ENCODE measurements at regions not wholly inside any gene's neighbourhood (a gene's known extent, or its start where the extent isn't known, plus 50 kb on each side); places are given as distances from the start of the nearest gene placed in this dataset.

DNA sequence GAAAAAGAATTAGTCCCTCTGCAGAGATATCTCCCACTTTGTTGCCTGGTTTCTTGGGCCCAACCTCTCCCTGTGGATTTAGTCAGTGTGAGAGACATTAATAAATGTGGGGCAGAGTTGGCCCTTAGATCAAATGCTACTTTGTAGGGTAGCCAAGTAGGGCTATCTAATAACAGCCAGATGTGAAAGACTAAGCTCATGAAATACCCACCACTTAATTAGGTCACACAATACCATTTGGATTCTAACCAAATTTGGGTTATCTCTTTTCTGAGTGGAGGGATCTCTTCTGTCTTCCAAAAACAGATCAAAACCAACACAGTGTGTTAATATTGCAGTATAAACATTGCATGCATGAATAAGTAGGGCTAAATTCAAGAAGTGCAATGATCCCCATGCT lies 626.8 kb upstream of the ZEB2 start:
- Mint-ChIP-seq H3K36me3 (ENCODE audit: low read depth, unreplicated experiment) (no peaks in the 10 kb centered on the region), H3K4me3 (ENCODE audit: unreplicated experiment) (no peak overlapping the region), H3K27ac (ENCODE audit: unreplicated experiment) (no peak overlapping the region), H3K9me3 (ENCODE audit: unreplicated experiment) (no peaks in the 10 kb centered on the region), H3K4me1 (ENCODE audit: low read depth, unreplicated experiment) (no peaks in the 10 kb centered on the region), H3K27me3 (ENCODE audit: low read depth, unreplicated experiment) (no peaks in the 10 kb centered on the region)
- Histone ChIP-seq H3K79me2 (ENCODE audit: insufficient read depth, low read length) (no peaks in the 10 kb centered on the region), H3K36me3 (ENCODE audit: insufficient read depth, low read length) (no peaks in the 10 kb centered on the region), H3K4me3 (ENCODE audit: insufficient read depth, low read depth, low read length) (no peak overlapping the region), H3K27ac (ENCODE audit: low read depth, low read length) (no peak overlapping the region), H2AFZ (ENCODE audit: low read depth, low read length) (no peak overlapping the region), H4K20me1 (ENCODE audit: insufficient read depth, low read length) (no peaks in the 10 kb centered on the region), H3K27me3 (ENCODE audit: insufficient read depth, low read length) (no peaks in the 10 kb centered on the region), H3K9ac (ENCODE audit: low read length) (no peak overlapping the region), H3K4me1 (ENCODE audit: insufficient read depth, low read length) (no peaks in the 10 kb centered on the region), H3K4me2 (ENCODE audit: low read length) (no peak overlapping the region), H3K9me3 (ENCODE audit: insufficient read depth, low read depth, low read length) (no peaks in the 10 kb centered on the region)
- FAIRE-seq: no peak
- DNase-seq (ENCODE audit: low read depth): no peak
- TF ChIP-seq, protein P1, sequence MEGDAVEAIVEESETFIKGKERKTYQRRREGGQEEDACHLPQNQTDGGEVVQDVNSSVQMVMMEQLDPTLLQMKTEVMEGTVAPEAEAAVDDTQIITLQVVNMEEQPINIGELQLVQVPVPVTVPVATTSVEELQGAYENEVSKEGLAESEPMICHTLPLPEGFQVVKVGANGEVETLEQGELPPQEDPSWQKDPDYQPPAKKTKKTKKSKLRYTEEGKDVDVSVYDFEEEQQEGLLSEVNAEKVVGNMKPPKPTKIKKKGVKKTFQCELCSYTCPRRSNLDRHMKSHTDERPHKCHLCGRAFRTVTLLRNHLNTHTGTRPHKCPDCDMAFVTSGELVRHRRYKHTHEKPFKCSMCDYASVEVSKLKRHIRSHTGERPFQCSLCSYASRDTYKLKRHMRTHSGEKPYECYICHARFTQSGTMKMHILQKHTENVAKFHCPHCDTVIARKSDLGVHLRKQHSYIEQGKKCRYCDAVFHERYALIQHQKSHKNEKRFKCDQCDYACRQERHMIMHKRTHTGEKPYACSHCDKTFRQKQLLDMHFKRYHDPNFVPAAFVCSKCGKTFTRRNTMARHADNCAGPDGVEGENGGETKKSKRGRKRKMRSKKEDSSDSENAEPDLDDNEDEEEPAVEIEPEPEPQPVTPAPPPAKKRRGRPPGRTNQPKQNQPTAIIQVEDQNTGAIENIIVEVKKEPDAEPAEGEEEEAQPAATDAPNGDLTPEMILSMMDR (IDR thresholded peaks at IDR 0.05; ENCODE audit: insufficient read depth, low read depth, low read length): no peak
- no peak for TF ChIP-seq EZH2 (IDR thresholded peaks at IDR 0.05; ENCODE audit: insufficient read depth, low read length)

DNA sequence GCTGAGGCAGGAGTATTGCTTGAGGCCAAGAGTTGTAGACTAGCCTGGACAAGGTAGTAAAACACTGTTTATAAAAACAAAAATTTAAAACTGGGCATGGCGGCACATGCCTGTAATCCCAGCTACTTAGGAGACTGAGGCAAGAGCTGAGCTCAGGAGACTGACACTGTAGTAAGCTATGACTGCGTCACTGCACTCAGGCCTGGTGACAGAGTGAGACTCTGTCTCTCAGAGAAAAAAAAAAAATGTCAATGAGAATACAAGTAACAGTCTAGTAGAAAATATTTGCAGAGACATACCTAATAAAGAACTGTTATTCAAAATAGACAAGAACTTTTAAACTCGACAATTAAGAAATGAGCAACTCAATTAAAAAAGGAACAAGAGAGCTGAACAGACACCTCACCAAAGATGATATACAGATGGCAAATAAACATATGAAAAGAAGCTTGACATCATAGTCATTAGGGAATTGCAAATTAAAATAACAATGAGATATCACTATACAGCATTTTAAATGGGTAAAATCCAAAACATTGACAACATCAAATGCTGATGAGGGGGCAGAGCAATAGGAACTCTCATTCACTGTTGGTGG lies 624.3 kb upstream of the ZEB2 start:
- DNase-seq (ENCODE audit: low read depth) (no peak), FAIRE-seq (no peak)
- no peak overlapping the region for H3K27ac Mint-ChIP-seq (ENCODE audit: unreplicated experiment)
- Histone ChIP-seq H3K9ac (ENCODE audit: low read length) (no peak overlapping the region), H3K9me3 (ENCODE audit: insufficient read depth, low read depth, low read length) (no peaks in the 10 kb centered on the region), H3K27ac (ENCODE audit: low read depth, low read length) (no peak overlapping the region), H3K36me3 (ENCODE audit: insufficient read depth, low read length) (no peaks in the 10 kb centered on the region), H3K4me1 (ENCODE audit: insufficient read depth, low read length) (no peaks in the 10 kb centered on the region), H2AFZ (ENCODE audit: low read depth, low read length) (no peak overlapping the region), H3K4me3 (ENCODE audit: insufficient read depth, low read depth, low read length) (no peak overlapping the region), H3K27me3 (ENCODE audit: insufficient read depth, low read length) (no peaks in the 10 kb centered on the region), H3K4me2 (ENCODE audit: low read length) (no peak overlapping the region), H3K79me2 (ENCODE audit: insufficient read depth, low read length) (no peaks in the 10 kb centered on the region), H4K20me1 (ENCODE audit: insufficient read depth, low read length) (no peaks in the 10 kb centered on the region)
- H3K9me3 Mint-ChIP-seq (ENCODE audit: unreplicated experiment): no peaks in the 10 kb centered on the region
- no peaks in the 10 kb centered on the region for H3K4me1 Mint-ChIP-seq (ENCODE audit: low read depth, unreplicated experiment)
- H3K4me3 Mint-ChIP-seq (ENCODE audit: unreplicated experiment): no peak overlapping the region
- no peak for TF ChIP-seq EZH2 (IDR thresholded peaks at IDR 0.05; ENCODE audit: insufficient read depth, low read length)
- TF ChIP-seq, protein P1 (IDR thresholded peaks at IDR 0.05; ENCODE audit: insufficient read depth, low read depth, low read length): no peak
- no peaks in the 10 kb centered on the region for H3K36me3 Mint-ChIP-seq (ENCODE audit: low read depth, unreplicated experiment)
- no peaks in the 10 kb centered on the region for H3K27me3 Mint-ChIP-seq (ENCODE audit: low read depth, unreplicated experiment)

DNA sequence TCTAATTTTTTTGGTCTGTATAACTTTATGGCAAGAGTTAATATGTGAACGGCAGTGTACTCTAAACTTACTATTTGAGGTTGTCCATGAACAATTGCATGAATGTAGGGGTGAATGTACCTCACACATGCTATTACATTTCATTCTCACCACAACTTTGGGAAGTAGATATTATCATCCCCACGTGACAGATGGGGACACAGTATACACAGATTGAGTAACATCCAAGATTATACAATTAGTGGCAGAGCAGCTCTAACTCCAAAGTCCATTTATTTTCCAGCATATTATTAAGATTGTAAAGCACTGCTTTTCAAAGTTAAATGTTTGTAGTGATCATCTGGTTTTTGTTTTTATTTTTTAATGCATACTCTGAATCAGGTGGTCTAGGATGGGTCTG lies 622.1 kb upstream of the ZEB2 start:
- no peaks in the 10 kb centered on the region for H3K4me1 Mint-ChIP-seq (ENCODE audit: low read depth, unreplicated experiment)

More for the DNA sequence above, 622.1 kb upstream of the ZEB2 start:
- TF ChIP-seq, protein P1 (IDR thresholded peaks at IDR 0.05; ENCODE audit: insufficient read depth, low read depth, low read length): no peak
- no peak for TF ChIP-seq EZH2 (IDR thresholded peaks at IDR 0.05; ENCODE audit: insufficient read depth, low read length)
- Histone ChIP-seq H3K4me2 (ENCODE audit: low read length) (no peak overlapping the region), H4K20me1 (ENCODE audit: insufficient read depth, low read length) (no peaks in the 10 kb centered on the region), H3K4me1 (ENCODE audit: insufficient read depth, low read length) (no peaks in the 10 kb centered on the region), H3K36me3 (ENCODE audit: insufficient read depth, low read length) (no peaks in the 10 kb centered on the region), H3K9ac (ENCODE audit: low read length) (no peak overlapping the region), H3K4me3 (ENCODE audit: insufficient read depth, low read depth, low read length) (no peak overlapping the region), H2AFZ (ENCODE audit: low read depth, low read length) (no peak overlapping the region), H3K79me2 (ENCODE audit: insufficient read depth, low read length) (no peaks in the 10 kb centered on the region), H3K27ac (ENCODE audit: low read depth, low read length) (no peak overlapping the region), H3K9me3 (ENCODE audit: insufficient read depth, low read depth, low read length) (no peaks in the 10 kb centered on the region), H3K27me3 (ENCODE audit: insufficient read depth, low read length) (no peaks in the 10 kb centered on the region)
- H3K27me3 Mint-ChIP-seq (ENCODE audit: low read depth, unreplicated experiment): no peaks in the 10 kb centered on the region
- H3K9me3 Mint-ChIP-seq (ENCODE audit: unreplicated experiment): no peaks in the 10 kb centered on the region
- FAIRE-seq: no peak
- no peak for DNase-seq (ENCODE audit: low read depth)
- no peak overlapping the region for H3K4me3 Mint-ChIP-seq (ENCODE audit: unreplicated experiment)
- H3K36me3 Mint-ChIP-seq (ENCODE audit: low read depth, unreplicated experiment): no peaks in the 10 kb centered on the region
- H3K27ac Mint-ChIP-seq (ENCODE audit: unreplicated experiment): no peak overlapping the region

Measured in astrocyte (in vitro differentiated cells and primary cell).